AML-193 (cell line): ENCODE measurements at regions not wholly inside any gene's neighbourhood (a gene's known extent, or its start where the extent isn't known, plus 50 kb on each side); places are given as distances from the start of the nearest gene placed in this dataset.

Source experiments
- DNase-seq, 2 experiments: peaks; one replicate each; lab custom pipeline; 2025; lab: John Stamatoyannopoulos, UW

GRCh38 chr5:19369561-19369960 lies 618.4 kb downstream of the CDH18 start:
- DNase-seq, result no peak

GRCh38 chr5:19370655-19371386 lies 617.2 kb downstream of the CDH18 start:
- DNase-seq, result no peak

GRCh38 chr5:19388391-19388790 lies 599.6 kb downstream of the CDH18 start:
- no peak for DNase-seq

- DNase-seq, result no peak
Measured at GRCh38 chr5:19401032-19401431, 587.0 kb downstream of the CDH18 start.

GRCh38 chr5:19406576-19407365 lies 581.2 kb downstream of the CDH18 start:
- no peak for DNase-seq

- no peak for DNase-seq
Measured at GRCh38 chr5:19408149-19408548, 579.9 kb downstream of the CDH18 start.

GRCh38 chr5:19411936-19412335 lies 576.1 kb downstream of the CDH18 start:
- no peak for DNase-seq
